LNCaP clone FGC (cell line): ENCODE measurements at regions not wholly inside any gene's neighbourhood (a gene's known extent, or its start where the extent isn't known, plus 50 kb on each side); places are given as distances from the start of the nearest gene placed in this dataset.

ENCODE experiments used
- DNase-seq: peaks from one replicate; pipeline ENCODE4 v3.0.0-alpha.2; 2011; ENCODE audit warnings: low read depth
- H3K4me3 ChIP-seq: 2 replicates; pipeline ENCODE4 v1.5.1; 2011; ENCODE audit warnings: mild to moderate bottlenecking, low read depth, low read length, control low read depth
- CTCF ChIP-seq: IDR thresholded peaks from 2 replicates; pipeline ENCODE4 v1.5.1; 2012; ENCODE audit warnings: mild to moderate bottlenecking; ENCODE audit not compliant: control insufficient read depth, insufficient read depth; ENCODE audit errors: extremely low read depth

- peak; percentile 85 for TF ChIP-seq CTCF
- DNase-seq = peak; percentile 25
Observed at GRCh38 chr1:199684686-199685273, 342.7 kb upstream of the NR5A2 start.

GRCh38 chr1:199685369-199685768 is 342.1 kb upstream of the NR5A2 start:
- TF ChIP-seq CTCF = no peak
- H3K4me3 ChIP-seq = no peak overlapping the region
- no peak for DNase-seq

More at GRCh38 chr1:199684686-199685273, 342.7 kb upstream of the NR5A2 start:
- no peak overlapping the region for H3K4me3 ChIP-seq

GRCh38 chr1:199687321-199687720 is 340.2 kb upstream of the NR5A2 start:
- no peak for DNase-seq
- TF ChIP-seq CTCF = no peak
- H3K4me3 ChIP-seq = no peak overlapping the region

- no peak overlapping the region for H3K4me3 ChIP-seq
- no peak for TF ChIP-seq CTCF
- DNase-seq = no peak
Observed at GRCh38 chr1:199688133-199688676, 339.3 kb upstream of the NR5A2 start.

GRCh38 chr1:199688774-199689173 is 338.7 kb upstream of the NR5A2 start:
- no peak for DNase-seq
- no peak for TF ChIP-seq CTCF
- no peak overlapping the region for H3K4me3 ChIP-seq

GRCh38 chr1:199690496-199690895 is 337.0 kb upstream of the NR5A2 start:
- TF ChIP-seq CTCF = no peak
- no peak overlapping the region for H3K4me3 ChIP-seq
- DNase-seq = no peak

- no peak for TF ChIP-seq CTCF
- DNase-seq = no peak
- H3K4me3 ChIP-seq = no peak overlapping the region
Observed at GRCh38 chr1:199691540-199691939, 336.0 kb upstream of the NR5A2 start.
